ENCODE measurements at regions not wholly inside any gene's neighbourhood (a gene's known extent, or its start where the extent isn't known, plus 50 kb on each side); places are given as distances from the start of the nearest gene placed in this dataset.
A peak's percentile ranks its signal among the peaks of the same experiment; 100 is the strongest.

DNA sequence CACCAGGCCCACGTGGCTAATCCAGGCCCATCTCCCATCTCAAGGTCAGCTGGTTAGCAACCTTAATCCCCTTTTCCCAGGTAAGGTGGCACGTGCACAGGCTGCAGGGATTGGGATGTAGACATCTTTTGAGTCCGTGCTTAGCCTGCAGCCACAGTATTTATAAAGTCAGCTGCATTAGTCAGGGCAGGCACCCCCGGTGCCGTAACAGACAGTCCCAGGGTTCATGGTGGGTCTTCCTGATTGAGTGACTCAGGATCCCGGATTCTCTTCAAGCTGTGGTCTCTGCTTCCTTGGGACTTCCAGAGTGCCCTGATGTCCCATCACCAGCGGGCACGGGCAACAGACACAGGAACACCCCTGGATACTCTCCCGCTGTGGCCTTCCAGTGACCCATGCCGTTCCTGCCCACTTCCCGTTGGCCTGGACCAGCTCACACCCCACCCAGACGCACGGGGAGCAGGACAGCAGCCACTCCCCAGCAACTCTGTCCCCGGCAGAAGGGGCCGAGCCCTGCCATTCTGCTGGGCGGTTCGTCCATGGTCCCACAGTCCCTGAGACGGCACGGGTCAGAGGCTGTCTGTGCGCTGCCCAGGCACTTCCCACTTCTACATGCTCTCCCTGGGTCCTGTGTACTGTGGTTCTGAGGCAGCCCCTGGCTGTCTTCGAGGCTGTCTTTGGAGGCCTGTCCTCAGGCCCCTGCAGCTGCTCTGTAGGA lies 248.6 kb upstream of the GSE1 start:
- DNase-seq: no peak

DNA sequence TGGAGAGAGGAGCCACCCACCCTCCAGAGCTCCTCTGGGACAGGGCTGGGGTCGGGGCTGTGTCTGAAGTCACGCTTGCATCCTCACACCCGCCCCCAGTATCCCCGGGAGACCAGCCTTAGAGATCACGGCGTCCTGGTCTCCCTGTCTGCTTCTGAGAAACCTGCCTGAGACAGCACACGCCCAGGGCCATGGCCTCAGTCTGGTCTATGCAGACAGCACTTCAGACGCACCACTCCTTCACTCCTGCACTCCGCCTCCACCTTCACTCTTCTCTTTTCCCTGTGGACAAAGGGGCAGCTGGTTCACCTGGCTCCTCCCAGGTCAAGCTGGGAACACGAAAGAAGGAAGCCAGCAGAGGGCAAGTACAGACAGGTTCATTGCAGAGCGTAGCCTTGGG lies 248.0 kb upstream of the GSE1 start:
- DNase-seq: no peak

GRCh38 chr16:85366031-85366763 lies 246.9 kb upstream of the GSE1 start:
- no peak for DNase-seq

GRCh38 chr16:85367485-85367884 lies 245.6 kb upstream of the GSE1 start:
- no peak for DNase-seq

- no peak for DNase-seq
These were observed 244.1 kb upstream of the GSE1 start for GRCh38 chr16:85369060-85369459.

- peak; percentile 6 for DNase-seq
These were observed 243.2 kb upstream of the GSE1 start for GRCh38 chr16:85369741-85370528.

DNA sequence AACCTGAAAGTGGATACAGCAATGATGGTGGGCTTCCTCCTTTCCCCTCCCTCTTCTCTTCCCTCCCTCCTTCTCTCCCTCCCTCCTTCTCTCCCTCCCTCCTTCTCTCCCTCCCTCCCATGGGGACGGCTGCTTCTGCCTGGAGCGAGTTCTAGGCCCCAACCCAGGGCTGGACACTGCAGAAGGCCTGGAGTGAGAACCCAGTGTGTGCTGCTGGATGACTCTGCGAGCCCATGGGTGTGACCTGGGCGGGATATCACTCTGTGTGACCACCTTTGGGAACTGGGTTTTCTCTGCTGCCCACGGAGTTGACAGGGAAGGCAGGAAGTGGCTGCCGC lies 242.6 kb upstream of the GSE1 start:
- DNase-seq: no peak

GRCh38 chr16:85370881-85371651 lies 242.1 kb upstream of the GSE1 start:
- DNase-seq: no peak

- DNase-seq: no peak
These were observed 241.2 kb upstream of the GSE1 start for GRCh38 chr16:85371948-85372347.

- no peak for DNase-seq
These were observed 240.3 kb upstream of the GSE1 start for GRCh38 chr16:85372627-85373372.

DNA sequence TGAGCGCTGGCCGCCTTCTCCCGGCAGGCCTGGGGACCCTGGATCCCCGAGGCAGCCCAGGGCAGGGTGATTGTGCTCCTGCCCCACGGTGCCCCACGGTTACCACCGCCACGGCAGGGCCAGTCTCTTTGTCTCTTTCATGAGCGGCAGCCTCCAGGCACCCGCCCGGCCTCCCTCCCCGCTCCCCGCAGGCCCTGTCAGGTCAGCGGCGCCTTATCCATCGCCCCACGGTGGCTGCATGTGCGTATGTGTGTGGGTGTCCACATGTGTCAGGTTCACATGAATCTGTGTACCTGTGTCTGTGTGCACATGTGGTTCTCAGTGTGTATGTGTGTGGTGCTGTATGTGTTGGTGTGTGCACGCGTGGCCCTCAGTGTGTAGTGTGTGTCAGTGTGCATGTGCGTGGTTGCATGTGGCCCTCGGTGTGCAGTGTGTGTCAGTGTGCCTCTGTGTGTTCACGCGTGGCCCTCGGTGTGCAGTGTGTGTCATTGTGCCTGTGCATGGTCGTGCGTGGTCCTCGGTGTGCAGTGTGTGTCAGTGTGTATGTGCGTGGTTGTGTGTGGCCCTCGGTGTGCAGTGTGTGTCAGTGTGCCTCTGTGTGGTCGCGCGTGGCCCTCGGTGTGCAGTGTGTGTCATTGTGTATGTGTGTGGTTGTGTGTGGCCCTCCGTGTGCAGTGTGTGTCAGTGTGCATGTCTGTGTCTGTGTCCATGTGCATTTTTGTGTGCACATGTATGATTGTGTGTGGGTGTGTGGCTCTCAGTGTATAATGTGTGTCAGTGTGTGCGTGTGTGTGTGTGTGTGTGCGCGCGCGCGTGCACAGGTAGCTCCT lies 239.2 kb upstream of the GSE1 start:
- no peak for DNase-seq

- DNase-seq: no peak
These were observed 238.6 kb upstream of the GSE1 start for GRCh38 chr16:85374571-85374872.

- no peak for DNase-seq
These were observed 237.8 kb upstream of the GSE1 start for GRCh38 chr16:85375282-85375681.

- no peak for DNase-seq
These were observed 236.6 kb upstream of the GSE1 start for GRCh38 chr16:85376292-85377095.

DNA sequence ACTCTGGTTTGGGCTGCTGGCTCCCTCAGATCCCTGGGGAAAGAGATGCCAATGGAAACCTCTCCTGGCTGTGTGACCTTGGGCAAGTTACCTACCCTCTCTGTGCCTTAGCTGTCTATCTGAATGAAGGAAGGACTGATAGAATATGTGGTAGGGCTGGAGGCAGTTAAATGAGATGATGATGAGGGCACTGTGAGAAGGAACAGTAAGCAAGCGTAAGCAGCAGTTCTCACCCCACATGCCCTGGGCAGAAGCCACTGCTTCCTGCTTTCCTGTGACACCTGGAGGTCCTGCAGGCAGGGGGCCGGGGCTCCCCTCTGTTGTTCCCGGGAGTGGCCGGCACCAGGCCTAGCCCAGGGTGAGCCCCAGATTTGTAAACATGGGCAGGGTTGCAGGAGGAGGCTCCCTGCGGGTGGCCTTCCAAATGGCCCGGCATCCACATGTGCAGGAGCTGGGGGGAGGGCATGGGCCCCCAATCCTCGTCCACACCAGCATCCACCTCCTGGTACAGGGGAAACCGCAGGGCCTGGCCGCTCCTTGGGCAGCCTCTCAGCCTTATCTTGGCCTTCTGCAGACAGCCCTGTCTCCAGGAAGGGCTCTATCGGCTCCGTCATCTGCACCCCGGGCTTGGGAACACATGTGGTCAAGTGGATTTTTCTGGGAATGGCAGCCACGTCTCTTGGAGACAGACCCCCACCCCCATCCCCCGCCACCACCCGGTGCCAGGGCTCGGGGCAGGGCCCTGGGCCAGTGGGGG lies 235.6 kb upstream of the GSE1 start:
- no peak for DNase-seq

GRCh38 chr16:85378145-85379040 lies 234.7 kb upstream of the GSE1 start:
- no peak for DNase-seq

DNA sequence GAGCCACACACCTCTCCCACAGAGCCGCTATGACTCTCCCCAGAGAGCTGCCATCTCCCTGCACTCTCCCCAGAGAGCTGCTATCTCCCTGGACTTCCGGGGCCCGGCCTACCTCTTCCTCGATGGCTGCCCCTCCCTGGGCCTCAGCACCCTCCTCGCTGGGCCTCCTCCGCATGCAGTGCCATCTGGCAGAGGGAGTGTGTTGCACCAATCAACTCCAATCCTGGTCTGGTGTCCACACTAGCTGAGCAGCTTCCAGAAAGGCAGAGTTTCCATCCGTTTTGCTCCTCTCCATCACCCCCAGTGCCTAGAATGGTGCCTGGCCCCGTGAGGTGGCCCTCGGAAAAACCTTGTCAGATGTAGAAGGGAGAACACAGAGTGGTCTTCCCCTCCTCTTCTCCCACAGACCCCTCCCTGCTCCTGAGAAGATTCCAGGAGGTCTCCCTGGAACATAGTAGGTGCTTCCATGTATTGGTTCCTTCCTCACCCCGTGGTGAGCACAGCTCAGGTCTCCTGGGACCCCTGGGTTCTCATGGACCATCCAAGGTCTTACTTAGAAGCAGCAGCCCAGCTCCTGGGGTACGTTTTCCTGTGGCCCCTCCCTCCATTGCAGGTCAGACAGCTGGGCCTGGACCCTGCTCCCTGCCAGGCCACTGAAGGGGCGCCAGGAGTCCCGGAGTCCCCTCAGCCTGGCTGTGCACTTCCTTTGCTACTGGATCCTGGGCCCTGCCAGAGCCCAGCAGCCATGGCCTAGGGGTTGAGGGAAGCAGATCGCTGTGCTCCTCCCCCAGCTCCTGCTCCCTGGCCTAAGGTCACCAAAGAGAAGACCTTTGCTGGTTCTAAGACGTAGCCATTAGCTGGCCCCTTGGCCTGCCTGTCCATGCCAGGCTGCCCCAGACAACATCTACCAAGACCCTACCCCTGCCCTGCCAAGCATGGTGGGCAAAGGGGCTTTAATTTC lies 233.8 kb upstream of the GSE1 start:
- no peak for DNase-seq

- no peak for DNase-seq
These were observed 233.1 kb upstream of the GSE1 start for GRCh38 chr16:85380002-85380395.

Data from activated effector memory CD4-positive, alpha-beta T cell treated with Interleukin-2 at 50 U/mL for 16 hours (primary cell).